ENCODE measurements at regions not wholly inside any gene's neighbourhood (a gene's known extent, or its start where the extent isn't known, plus 50 kb on each side); places are given as distances from the start of the nearest gene placed in this dataset. TPM values are rescaled to one million over a fixed set of nuclear protein-coding genes. Genes with fewer than 3 reads are reported as not detected.

- peaks cover 2% of the 10 kb centered on the region for H3K27me3 ChIP-seq
- no peak overlapping the region for H3K27ac ChIP-seq
- no peaks in the 10 kb centered on the region for H3K9me3 ChIP-seq (ENCODE audit: low read depth)
- H3K36me3 ChIP-seq (replicated peaks; ENCODE audit: insufficient read depth, low read depth) = no peaks in the 10 kb centered on the region
- no peak overlapping the region for H3K4me3 ChIP-seq
- no peak overlapping the region for H3K4me2 ChIP-seq
- H2AFZ ChIP-seq = no peak overlapping the region
- H3K79me2 ChIP-seq = no peaks in the 10 kb centered on the region
- H3K4me1 ChIP-seq (ENCODE audit: insufficient read depth) = peaks cover 26% of the 10 kb centered on the region
- no peak for DNase-seq (ENCODE audit: low spot score)
- WGBS (ENCODE audit: low lambda C conversion rate, missing lambda C conversion rate) = 87% methylated on average over 13 of the region's 13 CpGs
- H3K9me2 ChIP-seq (replicated peaks; ENCODE audit: insufficient read depth) = no peaks in the 10 kb centered on the region
- H4K20me1 ChIP-seq (ENCODE audit: insufficient read depth, poor library complexity, severe bottlenecking) = no peaks in the 10 kb centered on the region
- TF ChIP-seq EZH2phosphoT487 (IDR thresholded peaks at IDR 0.05; ENCODE audit: low read depth, severe bottlenecking, unreplicated experiment) (no peak), EZH2 (IDR thresholded peaks at IDR 0.05; ENCODE audit: borderline replicate concordance) (no peak)
- TF ChIP-seq, protein P1, sequence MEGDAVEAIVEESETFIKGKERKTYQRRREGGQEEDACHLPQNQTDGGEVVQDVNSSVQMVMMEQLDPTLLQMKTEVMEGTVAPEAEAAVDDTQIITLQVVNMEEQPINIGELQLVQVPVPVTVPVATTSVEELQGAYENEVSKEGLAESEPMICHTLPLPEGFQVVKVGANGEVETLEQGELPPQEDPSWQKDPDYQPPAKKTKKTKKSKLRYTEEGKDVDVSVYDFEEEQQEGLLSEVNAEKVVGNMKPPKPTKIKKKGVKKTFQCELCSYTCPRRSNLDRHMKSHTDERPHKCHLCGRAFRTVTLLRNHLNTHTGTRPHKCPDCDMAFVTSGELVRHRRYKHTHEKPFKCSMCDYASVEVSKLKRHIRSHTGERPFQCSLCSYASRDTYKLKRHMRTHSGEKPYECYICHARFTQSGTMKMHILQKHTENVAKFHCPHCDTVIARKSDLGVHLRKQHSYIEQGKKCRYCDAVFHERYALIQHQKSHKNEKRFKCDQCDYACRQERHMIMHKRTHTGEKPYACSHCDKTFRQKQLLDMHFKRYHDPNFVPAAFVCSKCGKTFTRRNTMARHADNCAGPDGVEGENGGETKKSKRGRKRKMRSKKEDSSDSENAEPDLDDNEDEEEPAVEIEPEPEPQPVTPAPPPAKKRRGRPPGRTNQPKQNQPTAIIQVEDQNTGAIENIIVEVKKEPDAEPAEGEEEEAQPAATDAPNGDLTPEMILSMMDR (IDR thresholded peaks at IDR 0.05; ENCODE audit: poor library complexity) = no peak
These were observed 51.4 kb upstream of the TMEM72 start for GRCh38 chr10:44859546-44860285.

- no peak overlapping the region for H2AFZ ChIP-seq
- H3K9me3 ChIP-seq (ENCODE audit: low read depth) = no peaks in the 10 kb centered on the region
- H3K79me2 ChIP-seq = no peaks in the 10 kb centered on the region
- peak; percentile 26 for DNase-seq (ENCODE audit: low spot score)
- TF ChIP-seq, protein P1 (IDR thresholded peaks at IDR 0.05; ENCODE audit: poor library complexity) = no peak
- TF ChIP-seq EZH2phosphoT487 (IDR thresholded peaks at IDR 0.05; ENCODE audit: low read depth, severe bottlenecking, unreplicated experiment) (no peak), EZH2 (IDR thresholded peaks at IDR 0.05; ENCODE audit: borderline replicate concordance) (no peak)
- 73% methylated on average over 10 of the region's 10 CpGs for WGBS (ENCODE audit: low lambda C conversion rate, missing lambda C conversion rate)
- no peaks in the 10 kb centered on the region for H4K20me1 ChIP-seq (ENCODE audit: insufficient read depth, poor library complexity, severe bottlenecking)
- H3K4me3 ChIP-seq = no peak overlapping the region
- H3K4me1 ChIP-seq (ENCODE audit: insufficient read depth) = peaks cover 26% of the 10 kb centered on the region
- no peak overlapping the region for H3K27ac ChIP-seq
- H3K36me3 ChIP-seq (replicated peaks; ENCODE audit: insufficient read depth, low read depth) = no peaks in the 10 kb centered on the region
- no peaks in the 10 kb centered on the region for H3K9me2 ChIP-seq (replicated peaks; ENCODE audit: insufficient read depth)
- H3K4me2 ChIP-seq = no peak overlapping the region
- H3K27me3 ChIP-seq = peaks cover 2% of the 10 kb centered on the region
These were observed 50.1 kb upstream of the TMEM72 start for GRCh38 chr10:44860811-44861736.

Small RNA genes lying in the stretch of these regions (small RNA-seq; reads per million reads assigned to genes)
- not detected for gene AL356157.2

Measured in hepatocyte (in vitro differentiated cells).